ENCODE measurements at regions not wholly inside any gene's neighbourhood (a gene's known extent, or its start where the extent isn't known, plus 50 kb on each side); places are given as distances from the start of the nearest gene placed in this dataset.

- SMC1A ChIA-PET (ENCODE audit: uncharacterized antibody, unreplicated experiment) = no interaction called here
- no peaks in the 10 kb centered on the region for H3K36me3 ChIP-seq (ENCODE audit: control insufficient read depth in 2 of 2, insufficient read depth in 2 of 2, low read length in 1 of 2)
- H3K79me2 ChIP-seq (ENCODE audit: control insufficient read depth, insufficient read depth, low read length) = no peaks in the 10 kb centered on the region
- FAIRE-seq (no peak), ATAC-seq (no peak), DNase-seq (ENCODE audit: low read depth, low spot score) (no peak)
- H3K4me2 ChIP-seq (ENCODE audit: control insufficient read depth, insufficient read depth) = no peak overlapping the region
- H3K4me1 ChIP-seq (ENCODE audit: control insufficient read depth, insufficient read depth, low read length) = no peaks in the 10 kb centered on the region
- no peak overlapping the region for H3K27ac ChIP-seq (ENCODE audit: control insufficient read depth, insufficient read depth)
- RAD21 ChIA-PET (ENCODE audit: unreplicated experiment) = no interaction called here
- CTCF ChIA-PET = no interaction called here
- POLR2A ChIA-PET = no interaction called here
- no peak overlapping the region for H3K4me3 ChIP-seq
- H3K27me3 ChIP-seq (replicated peaks in 1 of 2; ENCODE audit: control insufficient read depth in 2 of 2, insufficient read depth in 2 of 2, low read length in 1 of 2) = no peaks in the 10 kb centered on the region
- no TSS peak for BruUV-seq (replicated peaks)
- 3% methylated on average over 1 of the region's 1 CpG for WGBS (ENCODE audit: insufficient coverage, insufficient replicate concordance, low lambda C conversion rate, missing lambda C conversion rate)
- in situ Hi-C loops (cut with MboI) (no loop called here), intact Hi-C loops (cut with micrococcal nuclease; ENCODE audit: unreplicated experiment) (no loop called here)
- no peak overlapping the region for H3K9ac ChIP-seq (ENCODE audit: control insufficient read depth, insufficient read depth, low read length)
- H4K20me1 ChIP-seq (ENCODE audit: control insufficient read depth, insufficient read depth) = no peaks in the 10 kb centered on the region
- H3K9me3 ChIP-seq (replicated peaks; ENCODE audit: control insufficient read depth, insufficient read depth, low read length) = no peaks in the 10 kb centered on the region
- H2AFZ ChIP-seq (ENCODE audit: control insufficient read depth, low read depth, low read length) = no peak overlapping the region
- TF ChIP-seq TCF7 (IDR thresholded peaks at IDR 0.05; ENCODE audit: borderline replicate concordance) (no peak), NKRF (conservative IDR thresholded peaks at IDR 0.05) (no peak), EP300 (IDR thresholded peaks at IDR 0.05; ENCODE audit: borderline replicate concordance in 1 of 2, control insufficient read depth in 1 of 2, low read depth in 2 of 2, low read length in 2 of 2) (no peak), CHD2 (IDR thresholded peaks at IDR 0.05; ENCODE audit: borderline replicate concordance, low read depth, low read length) (no peak), POU2F2 (IDR thresholded peaks at IDR 0.05; ENCODE audit: borderline replicate concordance, low read depth, low read length) (no peak), ZBTB4 (CRISPR knock-in tag; IDR thresholded peaks at IDR 0.05) (no peak), TCF3 (IDR thresholded peaks at IDR 0.05; ENCODE audit: borderline replicate concordance, insufficient read depth, low read depth, low read length) (no peak), TAF1 (IDR thresholded peaks at IDR 0.05; ENCODE audit: borderline replicate concordance, low read depth, low read length) (no peak), RELB (IDR thresholded peaks at IDR 0.05; ENCODE audit: low read depth) (no peak), YBX1 (IDR thresholded peaks at IDR 0.05) (no peak), SUZ12 (IDR thresholded peaks at IDR 0.05; ENCODE audit: unreplicated experiment) (no peak), CEBPB (IDR thresholded peaks at IDR 0.05; ENCODE audit: borderline replicate concordance in 1 of 2, low read depth in 2 of 2, low read length in 2 of 2) (no peak), MEF2A (IDR thresholded peaks at IDR 0.05; ENCODE audit: insufficient read depth, low read depth, low read length) (no peak), USF2 (IDR thresholded peaks at IDR 0.05; ENCODE audit: borderline replicate concordance, low read depth, low read length) (no peak)
Measured at GRCh38 chr5:167777746-167778145, 513.7 kb upstream of the WWC1 start.

Data from GM12878 (cell line).